GM13976 (cell line): ENCODE measurements at regions not wholly inside any gene's neighbourhood (a gene's known extent, or its start where the extent isn't known, plus 50 kb on each side); places are given as distances from the start of the nearest gene placed in this dataset.

Source experiments
- DNase-seq: peaks from one replicate; pipeline ENCODE4 v3.0.0; 2012; ENCODE audit warnings: low spot score
- in situ Hi-C: fragments of 300-500 bp; cut with MboI; formaldehyde crosslinking; loops from one replicate; pipeline ENCODE4 v1.12.0; 2022; ENCODE audit warnings: low sequenced_read_pairs, mixed read lengths, inconsistent platforms; ENCODE audit not compliant: unreplicated experiment
- TF ChIP-seq, protein P1 (sequence below): IDR thresholded peaks from 2 replicates; pipeline ENCODE4 v1.5.1; 2012; ENCODE audit warnings: borderline replicate concordance, mild to moderate bottlenecking; ENCODE audit not compliant: insufficient read depth; ENCODE audit errors: extremely low read depth, missing control alignments, control extremely low read depth

DNA sequence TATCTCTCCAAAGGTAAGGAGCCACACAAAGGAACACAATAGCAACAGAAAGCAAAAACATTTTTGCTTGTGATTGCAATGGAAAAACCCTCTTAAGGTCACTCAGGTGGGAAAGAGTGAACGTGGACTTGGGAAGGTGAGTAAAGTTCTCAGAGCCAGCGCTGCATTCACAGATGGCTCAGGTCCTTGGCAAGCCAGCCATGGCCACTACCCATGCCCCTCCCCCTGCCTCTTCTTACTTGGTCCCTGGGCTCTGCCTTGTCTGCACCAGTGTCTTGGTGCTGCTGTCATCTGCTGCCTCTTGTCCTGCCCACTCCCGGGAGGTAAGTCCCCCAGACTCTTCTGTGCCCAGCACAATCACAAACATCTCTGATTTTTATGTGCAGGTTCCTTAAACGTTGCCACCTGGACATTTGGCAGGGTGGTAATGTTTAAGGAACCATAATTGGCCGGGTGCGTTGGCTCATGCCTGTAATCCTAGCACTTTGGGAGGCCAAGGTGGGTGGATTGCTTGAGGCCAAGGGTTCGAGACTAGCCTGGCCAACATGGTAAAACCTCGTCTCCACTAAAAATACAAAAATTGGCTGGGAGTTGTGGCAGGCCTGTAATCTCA, 74.6 kb downstream of the FEM1C start:
- TF ChIP-seq, protein P1, sequence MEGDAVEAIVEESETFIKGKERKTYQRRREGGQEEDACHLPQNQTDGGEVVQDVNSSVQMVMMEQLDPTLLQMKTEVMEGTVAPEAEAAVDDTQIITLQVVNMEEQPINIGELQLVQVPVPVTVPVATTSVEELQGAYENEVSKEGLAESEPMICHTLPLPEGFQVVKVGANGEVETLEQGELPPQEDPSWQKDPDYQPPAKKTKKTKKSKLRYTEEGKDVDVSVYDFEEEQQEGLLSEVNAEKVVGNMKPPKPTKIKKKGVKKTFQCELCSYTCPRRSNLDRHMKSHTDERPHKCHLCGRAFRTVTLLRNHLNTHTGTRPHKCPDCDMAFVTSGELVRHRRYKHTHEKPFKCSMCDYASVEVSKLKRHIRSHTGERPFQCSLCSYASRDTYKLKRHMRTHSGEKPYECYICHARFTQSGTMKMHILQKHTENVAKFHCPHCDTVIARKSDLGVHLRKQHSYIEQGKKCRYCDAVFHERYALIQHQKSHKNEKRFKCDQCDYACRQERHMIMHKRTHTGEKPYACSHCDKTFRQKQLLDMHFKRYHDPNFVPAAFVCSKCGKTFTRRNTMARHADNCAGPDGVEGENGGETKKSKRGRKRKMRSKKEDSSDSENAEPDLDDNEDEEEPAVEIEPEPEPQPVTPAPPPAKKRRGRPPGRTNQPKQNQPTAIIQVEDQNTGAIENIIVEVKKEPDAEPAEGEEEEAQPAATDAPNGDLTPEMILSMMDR = no peak
- no peak for DNase-seq
- in situ Hi-C loops = no loop called here

DNA sequence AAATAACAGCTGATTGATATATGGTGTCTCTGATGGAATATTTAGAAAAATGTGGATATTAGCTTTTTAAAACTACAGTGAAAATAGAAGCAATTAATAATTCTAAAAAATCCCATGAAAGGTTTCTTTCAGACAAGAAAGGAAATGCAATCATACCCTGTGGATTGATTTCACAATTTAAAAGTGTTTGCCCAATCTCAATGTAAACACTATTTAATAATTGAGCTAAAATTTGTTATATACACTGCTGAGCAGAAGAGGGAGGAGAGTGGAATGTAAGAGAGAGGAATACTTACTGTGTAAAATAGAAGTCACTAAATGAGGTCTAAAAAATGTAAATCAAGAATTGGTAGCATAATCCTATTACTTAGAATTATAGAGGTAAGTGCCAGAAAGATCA, 76.9 kb downstream of the FEM1C start:
- no peak for DNase-seq
- in situ Hi-C loops = no loop called here
- TF ChIP-seq, protein P1 = no peak

DNA sequence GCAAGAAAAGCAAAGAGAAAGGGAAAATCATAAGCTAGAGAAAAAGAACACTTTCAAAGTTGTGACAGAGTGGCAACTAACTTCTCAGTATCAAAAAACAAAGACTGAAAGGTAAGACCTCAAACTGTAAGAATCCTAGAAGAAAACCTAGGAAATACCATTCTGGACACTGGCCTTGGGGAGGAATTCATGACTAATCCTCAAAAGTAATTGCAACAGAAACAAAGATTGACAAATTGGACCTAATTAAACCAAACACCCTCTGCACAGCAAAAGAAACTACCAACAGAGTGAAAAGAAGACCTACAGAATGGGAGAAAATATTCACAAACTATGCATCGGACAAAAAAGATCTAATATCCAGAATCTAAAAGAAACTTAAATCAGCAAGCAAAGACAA, 79.1 kb downstream of the FEM1C start:
- in situ Hi-C loops = no loop called here
- DNase-seq = no peak
- TF ChIP-seq, protein P1 = no peak

DNA sequence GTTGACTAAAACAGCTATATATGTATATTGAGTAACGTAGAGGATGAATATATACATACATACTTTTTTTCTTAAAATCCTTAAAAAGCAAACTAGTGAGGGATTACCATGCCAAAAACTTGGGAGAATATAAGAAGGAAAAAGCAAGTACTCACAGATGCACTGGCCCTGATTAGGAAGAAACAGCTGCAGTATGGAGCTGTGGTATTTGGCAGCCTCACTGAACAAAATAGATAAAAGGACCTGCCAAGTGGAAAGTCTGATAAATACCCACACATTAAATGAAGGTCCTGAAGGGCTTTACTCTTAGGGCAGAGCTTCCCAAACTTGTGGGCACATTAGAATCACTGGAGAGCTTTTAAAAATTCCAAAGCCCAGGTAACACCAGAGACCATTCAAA, 80.6 kb downstream of the FEM1C start:
- in situ Hi-C loops = no loop called here
- no peak for DNase-seq
- TF ChIP-seq, protein P1 = no peak

DNA sequence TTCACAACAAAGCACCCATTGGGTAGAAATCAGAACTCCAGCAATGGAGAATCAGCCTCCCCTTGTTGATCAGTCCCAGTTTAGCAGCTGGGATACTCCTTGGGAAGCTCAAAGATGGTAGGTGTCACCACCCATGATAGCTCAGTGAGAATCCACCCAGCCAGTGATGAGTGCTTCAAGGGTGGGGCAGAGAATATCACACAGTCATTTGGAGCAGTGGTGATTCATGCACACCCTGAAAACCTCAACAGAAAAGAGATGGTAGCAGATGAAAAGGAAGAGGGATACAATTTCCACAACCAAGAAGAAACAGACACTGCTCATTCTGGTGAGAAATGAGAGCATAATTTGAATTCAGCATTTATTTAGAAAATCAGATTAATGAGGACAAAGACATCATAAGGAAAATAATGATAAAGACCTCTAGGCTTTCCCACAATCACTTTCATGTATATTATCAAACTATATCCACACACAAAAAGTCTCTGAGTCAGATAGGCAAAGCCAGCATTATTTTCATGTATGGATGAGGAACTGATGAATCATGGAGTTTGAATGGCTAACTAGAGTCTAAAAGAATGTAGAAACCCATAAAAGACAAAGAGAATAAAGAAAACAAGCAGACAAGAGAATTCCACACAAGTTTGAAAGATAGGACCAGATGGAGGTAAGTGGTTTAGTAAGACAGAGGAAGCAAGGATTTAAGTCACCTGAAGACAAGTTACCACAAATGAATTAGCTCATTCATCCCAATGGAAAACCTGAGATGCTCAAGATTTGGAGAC, 82.9 kb downstream of the FEM1C start:
- TF ChIP-seq, protein P1 = no peak
- DNase-seq = no peak
- in situ Hi-C loops = no loop called here

DNA sequence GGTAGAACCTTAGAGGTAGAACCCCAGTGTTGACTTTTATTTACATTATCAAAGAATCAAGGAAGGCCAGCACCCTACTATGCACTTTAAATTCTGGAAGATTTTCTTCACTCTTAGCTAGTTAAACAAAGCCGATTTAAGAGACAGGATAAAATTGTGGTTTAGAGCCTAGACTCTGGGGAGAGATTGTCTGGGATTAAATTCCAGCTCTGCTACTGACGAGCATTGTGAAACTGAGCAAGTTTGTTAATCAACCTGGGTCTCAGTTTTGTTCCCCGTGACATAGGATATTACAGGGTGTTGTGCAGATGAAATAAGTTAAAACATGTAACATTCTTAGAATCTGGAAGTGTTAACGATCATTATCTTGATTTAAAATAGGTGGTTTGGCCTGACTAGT, 83.5 kb downstream of the FEM1C start:
- in situ Hi-C loops = no loop called here
- DNase-seq = no peak
- TF ChIP-seq, protein P1 = no peak
